Stimulated activated CD4-positive, alpha-beta T cell treated with anti-CD3 and anti-CD28 coated beads, Interleukin-12 subunit alpha, Interleukin-12 subunit beta, amount 100 ng/mL, for 48 hours (primary cell): ENCODE measurements at regions not wholly inside any gene's neighbourhood (a gene's known extent, or its start where the extent isn't known, plus 50 kb on each side); places are given as distances from the start of the nearest gene placed in this dataset.

Experiments used
- DNase-seq, 3 donors: peaks; one replicate each; pipeline ENCODE4 v3.0.0-alpha.2; 2020; ENCODE audit warnings: low read depth in 2 of 3, low spot score in 1 of 3

DNA sequence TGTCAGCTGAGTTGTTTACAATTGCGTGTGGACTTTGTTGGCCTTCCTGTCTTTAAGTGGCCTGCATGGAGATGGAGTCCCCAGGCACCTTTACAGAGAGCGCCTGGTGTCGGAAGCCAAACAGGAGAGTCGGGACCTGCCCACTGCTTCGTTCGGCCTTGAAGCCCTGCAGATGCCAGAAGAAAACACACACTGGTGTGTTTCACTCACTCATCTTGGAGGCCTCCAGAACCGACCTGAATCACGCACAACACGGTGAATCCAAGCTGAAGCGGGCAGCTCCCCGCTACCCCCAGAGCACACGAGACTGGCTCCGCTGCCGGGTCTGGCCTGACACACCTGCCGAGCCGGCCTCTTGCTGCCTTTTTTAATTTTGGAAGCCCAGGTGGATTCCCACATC lies 419.4 kb upstream of the IRX4 start:
- DNase-seq = no peak

DNA sequence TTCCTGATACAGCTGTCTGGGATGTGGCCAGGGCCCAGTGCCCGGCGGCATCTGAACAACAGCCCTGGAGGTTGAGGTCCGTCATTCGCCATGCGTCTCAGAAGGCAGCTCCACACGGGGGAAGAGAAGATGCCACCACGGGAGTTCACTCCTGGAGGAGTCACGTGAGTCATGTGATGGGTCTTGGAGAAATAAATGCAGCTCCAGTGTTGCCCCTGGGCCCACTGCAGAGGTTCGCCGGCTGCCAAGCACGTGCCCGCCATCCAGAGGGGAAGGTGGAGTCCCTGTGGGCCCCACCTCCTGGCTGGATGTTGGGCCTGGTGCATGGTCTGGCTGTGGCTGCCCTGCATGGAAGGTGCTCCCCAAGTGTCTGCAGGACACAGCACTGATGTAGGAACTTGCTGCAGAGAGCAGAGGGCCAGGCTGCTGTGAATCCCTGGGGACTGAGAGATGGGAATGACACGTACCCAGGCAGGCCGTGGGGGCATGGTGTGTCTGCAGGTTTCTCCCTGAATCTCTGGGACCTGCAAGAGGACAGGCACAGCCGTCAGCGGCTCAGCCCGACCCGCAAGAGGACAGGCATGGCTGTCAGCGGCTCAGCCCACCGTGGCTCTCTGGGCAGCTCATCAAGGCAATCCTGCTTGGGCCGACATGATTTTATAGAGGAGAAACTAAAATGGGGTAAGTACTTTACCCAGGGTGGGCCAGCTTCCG lies 418.3 kb upstream of the IRX4 start:
- no peak for DNase-seq

DNA sequence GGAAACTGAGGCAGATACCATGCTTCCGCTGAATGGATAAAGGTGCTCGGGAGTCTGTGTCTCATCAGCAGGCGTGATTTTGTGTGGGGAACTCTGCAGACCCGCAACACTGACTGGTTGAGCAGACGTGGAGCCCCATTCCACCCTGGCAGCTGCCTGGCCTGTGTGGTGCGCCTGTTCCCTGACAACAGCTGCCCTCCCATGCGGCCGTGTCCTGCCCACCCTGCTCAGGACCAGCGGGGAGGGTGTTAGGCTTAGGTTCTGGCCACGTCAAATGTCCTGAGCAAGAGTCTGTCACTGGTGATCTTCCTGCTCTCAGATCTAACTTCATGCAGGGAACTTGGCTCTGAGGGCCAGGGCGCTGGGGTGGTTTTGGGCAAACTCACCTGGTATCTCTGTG lies 417.7 kb upstream of the IRX4 start:
- DNase-seq = no peak

DNA sequence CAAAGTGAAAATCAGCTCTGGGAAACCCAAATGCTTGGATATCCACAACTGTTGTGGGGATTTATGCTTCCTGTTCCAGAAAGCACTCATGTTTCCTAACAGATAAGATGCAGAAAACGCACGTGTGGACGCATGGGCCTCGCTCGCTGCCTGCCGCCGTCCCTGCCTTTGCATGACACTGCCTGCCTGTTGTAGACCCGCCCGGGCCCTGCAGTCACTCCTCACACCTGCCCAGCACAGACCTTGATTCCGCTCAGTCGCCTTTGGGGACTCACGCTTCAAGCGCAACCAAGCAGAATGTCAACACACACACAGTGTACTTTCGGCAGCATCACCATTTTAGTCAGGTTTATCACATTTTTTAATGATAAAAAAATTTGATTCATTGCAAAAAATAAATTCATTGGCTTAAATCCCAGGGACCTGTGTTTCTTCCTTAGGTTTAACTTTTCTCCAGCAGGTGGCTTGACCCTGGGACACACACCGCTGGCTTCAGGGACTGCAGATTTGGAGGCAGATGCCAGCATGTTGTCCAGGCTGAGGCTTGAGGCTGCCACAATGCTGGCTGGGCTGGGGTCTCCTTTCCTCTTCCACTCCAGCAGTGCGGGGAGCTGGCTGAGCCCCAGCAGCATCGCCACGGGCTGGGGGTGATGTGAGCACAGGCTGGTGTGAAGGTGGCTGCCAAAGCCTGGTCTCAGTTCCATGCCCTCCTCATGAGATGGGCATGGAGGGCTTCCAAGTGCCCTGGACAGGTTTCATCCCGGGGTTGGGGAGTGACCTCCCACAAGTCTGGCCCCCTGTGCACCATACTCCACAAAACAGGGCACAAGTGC lies 416.9 kb upstream of the IRX4 start:
- DNase-seq = no peak

DNA sequence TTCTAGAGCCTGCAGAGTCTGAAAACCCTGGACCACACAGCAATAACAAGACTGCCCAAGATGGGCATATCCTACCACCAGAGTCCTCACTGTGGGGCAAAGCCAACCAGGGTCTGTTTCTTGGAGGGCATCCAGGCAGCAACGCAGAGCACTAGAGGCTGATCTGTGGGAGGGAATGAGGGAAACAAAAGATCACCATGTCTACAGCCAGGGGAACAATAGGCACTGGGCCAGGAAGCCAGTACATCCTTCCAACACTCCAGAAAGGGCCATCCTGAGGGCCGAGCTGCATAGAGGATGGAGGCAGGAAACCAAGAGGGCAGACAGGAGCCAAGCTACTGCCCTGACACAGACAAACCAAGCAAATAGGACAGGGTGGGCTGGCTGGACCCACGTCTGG lies 416.1 kb upstream of the IRX4 start:
- DNase-seq = no peak

DNA sequence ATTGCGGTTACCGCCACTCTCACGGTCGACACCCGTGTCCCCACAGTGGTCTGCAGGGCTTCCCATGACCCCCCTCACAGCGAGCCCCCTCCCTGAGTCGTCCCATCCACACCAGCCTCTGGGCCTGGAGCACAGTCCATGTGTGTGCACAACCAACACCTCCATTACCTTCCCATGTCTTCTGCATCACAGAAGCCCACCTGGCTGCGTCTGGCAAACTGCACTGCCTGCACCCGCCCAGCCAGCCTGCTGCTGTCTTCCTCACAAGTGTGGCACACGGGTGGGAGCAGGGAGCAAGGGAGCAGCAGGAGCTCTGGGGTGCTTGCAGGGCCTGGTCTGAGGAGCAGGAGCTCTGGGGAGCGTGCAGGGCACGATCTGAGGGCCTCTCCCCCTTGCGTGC lies 415.3 kb upstream of the IRX4 start:
- DNase-seq = no peak

DNA sequence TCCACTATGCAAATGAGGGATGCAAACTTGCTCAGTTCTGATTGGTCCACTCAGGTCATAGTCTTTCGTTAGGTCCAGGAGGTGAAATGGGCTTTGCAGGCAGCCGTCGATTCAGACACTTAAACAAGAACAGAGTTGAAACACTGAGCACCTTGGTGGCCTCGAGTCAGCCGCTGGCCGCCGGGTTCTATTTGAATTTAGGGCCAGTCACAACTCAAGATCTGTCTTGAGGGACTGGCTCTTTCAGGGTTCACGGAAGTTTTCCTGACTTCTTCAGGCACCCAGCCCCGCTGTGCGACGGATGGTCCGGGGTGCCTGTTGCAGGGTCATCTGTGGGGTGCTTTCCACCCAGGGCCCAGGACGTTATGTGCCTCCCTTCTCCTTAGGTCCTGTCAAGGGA lies 412.8 kb upstream of the IRX4 start:
- no peak for DNase-seq

DNA sequence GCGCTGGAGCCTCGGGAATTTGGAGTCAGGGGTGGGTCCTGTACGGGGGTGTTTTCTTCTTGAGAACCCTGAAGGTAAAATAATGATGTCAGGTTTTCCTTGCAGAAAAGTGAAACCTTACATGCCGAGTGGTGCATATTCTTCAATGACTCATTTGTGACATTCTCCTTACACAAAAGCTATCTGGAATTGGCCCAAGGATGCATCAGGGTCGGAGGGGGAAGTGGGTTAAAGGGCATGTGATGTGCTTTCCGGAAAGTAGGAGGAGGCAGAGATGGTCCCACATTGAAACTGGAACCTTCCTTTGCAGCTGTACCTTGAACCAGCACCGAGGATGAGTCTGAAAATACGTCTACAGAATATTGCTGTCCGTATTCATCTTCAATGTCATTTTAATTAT lies 411.2 kb upstream of the IRX4 start:
- no peak for DNase-seq

DNA sequence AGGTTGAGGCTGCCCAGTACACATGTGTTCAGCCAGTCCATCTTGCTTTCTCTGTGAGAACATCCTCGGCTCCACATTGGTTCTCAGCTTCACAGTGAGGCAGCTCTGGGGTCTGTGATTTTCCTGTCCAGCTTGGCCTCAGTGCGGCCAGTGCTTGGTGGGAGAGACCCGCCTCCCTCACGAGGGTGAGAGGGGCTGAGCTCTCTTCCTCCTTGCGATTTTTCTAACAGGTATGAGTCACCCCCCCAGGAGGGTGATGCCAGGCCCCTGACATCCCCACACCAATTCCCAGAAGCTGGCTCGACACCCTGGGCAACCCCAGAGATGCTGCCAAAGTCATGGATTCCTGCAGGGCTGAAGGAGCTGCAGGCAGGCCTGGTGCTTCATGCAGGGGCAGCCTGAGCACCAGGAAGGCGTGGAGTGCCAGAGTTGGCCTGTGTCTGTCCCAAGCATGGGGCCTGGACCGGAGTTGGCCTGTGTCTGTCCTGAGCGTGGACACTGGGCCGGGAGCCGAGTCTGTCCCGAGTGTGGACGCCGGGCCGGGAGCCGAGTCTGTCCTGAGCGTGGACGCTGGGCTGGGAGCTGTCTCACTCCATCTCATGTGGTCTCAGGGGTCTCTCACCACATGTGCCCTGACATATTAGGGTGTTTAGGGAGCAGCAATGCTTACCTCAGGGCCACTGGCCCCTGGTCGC lies 408.6 kb upstream of the IRX4 start:
- DNase-seq = no peak

DNA sequence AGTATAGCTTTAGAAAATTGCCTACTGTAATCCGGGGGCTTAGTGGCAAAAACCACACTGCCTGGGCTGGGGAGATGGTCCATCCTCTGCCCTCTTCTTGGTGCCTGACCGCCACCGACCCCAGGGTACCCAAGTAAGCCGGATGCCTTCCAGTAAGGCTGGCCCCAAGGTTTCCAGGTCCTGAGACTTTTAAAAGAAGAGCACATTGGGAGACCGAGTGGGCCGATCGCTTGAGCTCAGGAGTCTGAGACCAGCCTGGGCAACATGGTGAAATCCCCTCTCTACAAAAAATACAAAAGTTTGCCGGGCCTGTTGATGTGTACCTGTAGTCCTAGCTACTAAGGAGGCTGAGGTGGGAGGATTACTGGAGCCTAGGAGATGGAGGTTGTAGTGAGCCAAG lies 406.7 kb upstream of the IRX4 start:
- no peak for DNase-seq

DNA sequence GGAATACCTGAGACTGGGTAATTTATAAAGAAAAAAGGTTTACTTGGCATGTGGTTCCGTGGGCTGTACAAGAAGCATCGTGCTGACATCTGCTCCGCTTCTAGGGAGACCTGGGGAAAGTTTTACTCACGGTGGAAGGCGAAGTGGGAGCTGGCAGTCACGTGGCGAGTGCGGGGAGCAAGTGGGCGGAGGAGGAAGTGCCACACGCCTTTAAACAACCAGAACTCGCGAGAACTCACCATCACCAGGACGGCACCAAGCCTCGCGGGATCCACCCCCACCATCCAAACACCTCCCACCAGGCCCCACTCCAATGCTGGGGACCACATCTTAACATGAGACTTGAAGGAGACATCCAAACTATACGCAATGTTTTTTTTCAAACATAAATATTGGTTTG lies 406.2 kb upstream of the IRX4 start:
- DNase-seq = no peak

DNA sequence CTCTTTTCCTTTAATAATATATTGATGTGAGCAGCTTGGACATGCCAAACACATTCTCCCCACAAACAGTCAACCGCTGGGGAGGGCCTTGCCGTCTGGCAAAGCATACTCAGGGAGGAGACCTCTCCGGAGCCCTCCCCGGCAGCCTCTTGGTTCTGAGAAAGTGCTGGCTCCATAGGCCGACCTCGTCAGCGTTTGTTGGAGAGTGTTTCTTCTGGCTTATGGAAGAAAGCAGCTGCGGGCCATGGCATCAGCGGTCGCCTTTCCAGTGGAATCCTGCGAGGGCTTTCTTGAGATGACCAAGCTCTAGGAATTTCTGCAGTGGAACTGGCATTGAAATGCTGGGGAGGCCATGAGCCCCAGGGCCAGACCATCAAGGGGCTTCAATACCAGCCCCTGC lies 405.7 kb upstream of the IRX4 start:
- no peak for DNase-seq

DNA sequence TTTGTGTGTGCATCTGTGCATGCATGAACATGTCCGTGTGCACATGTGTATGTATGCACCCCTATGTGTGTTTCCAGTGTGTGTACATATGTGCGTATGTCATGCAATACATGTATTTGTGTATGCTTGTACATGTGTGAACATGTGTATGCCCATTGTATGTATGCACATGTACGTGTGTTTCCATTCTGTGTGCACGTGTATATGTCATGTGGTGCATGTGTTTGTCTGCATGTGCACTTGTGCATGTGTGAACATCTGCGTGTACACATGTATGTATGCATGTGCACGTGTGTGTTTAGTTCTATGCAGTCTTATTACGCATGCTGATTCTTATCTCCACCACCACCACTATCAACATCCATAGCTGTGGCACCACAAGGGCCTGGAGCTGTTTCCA lies 403.5 kb upstream of the IRX4 start:
- no peak for DNase-seq

DNA sequence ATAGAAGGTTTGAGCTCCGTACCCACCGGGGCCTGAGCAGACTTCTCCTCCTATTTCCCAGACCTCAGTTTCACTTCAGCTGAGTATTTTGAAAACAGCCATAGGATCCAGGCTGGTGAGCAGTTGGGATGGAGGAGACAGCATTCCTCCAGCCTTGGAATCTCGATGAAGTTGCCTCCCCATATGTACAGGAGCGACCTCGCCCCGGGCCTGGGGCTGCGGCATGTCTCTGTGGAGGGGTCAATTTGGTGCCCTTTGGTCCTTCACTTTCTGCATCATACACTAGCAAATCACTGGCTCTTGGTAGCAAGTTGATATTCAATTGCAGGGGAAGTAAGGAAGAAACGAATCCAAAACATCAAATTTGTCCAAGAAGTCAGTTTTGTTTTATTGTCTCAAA lies 402.0 kb upstream of the IRX4 start:
- no peak for DNase-seq

DNA sequence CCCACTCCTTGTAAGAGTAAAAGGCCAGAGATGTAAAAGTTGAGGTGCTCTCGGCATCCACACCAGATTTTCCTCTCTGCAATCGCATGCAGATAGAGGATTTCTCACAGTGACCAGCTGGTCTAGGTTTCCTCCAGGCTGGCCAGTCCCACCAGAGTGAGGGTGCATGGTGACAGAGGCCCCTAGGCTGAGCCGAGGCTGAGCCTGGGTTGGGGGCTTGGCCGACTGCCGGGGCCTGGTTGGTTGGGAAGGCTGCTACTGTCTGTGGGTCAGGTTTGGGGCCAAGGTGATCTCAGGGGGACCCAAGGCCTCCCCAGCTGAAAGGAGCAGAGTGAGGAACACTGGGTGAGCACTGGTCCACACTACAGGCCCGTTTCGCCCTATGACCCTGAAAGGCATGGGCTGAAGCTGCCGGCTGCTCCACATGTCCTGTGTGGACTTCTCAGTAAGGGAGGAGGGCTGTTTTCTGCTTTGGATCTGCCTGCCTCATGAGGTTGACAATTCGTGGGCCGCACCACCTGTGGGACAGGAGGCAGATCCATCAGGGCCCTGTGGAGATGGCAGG lies 400.8 kb upstream of the IRX4 start:
- DNase-seq = no peak

DNA sequence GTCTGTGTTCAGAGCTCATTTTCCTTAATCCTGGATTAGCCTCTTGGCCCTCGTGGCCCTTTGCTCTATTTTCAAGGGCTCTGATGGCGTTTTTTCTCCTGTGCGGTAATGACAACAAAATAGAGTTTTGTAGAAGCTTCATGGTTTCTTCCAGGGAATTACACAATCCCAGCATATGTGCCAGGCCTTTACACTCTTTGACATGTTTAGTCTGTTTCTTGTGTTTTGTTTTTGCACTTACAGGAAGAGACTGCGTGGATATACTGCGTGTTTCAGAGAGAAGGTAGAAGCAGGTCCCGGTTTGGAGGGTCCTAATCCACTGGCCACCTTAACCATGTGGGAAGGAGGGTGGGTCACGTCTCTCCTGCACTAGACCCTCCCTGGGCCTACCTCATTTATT lies 400.2 kb upstream of the IRX4 start:
- DNase-seq = no peak

DNA sequence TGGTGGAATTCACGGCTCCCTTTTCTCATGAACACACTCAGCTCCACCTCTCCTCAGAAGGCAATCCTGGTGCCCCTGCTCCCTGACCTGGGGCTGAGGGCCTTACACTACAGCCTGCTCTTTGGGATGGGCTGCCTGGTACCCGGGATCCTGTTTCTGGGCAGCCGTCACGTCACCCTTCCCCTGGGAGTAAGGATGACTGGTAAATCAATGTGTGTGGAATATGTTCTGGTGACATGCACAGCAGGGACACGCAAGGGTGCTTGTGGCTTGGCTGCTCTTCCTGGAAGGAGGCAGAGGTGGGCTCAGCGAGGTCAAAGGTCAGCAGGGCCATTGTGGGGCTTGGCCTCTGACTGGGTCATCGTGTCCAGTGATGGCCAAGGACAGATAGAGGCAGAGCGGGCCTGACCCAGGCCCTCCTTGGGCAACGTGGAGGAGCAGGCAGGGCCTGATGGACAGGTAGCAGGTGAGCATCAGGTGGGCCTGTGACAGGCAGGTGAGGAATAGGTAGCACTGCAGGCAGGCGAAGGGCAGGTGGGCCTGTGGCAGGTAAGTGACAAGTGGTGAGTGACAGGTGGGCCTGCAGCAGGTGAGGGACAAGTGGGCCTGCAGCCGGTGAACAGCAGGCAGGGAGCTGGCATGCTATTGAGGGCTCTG lies 399.4 kb upstream of the IRX4 start:
- no peak for DNase-seq

DNA sequence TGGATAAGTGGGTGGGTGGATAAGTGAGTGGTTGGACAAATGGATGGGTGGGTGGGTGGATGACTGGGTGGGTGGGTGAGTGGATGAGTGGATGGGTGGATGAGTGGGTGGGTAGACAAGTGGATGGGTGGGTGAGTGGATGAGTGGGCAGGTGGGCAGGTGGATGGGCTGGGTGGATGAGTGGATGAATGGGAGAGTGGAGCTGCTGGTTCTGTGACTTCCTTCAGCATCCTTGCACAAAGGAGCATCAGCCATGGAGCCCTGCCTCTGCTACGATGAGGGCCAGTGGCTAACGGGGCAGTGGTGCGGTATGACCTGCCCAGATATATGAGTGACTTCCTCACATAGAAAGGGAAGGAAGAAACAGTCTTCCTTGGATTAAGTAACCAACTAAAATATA lies 398.7 kb upstream of the IRX4 start:
- DNase-seq = no peak

DNA sequence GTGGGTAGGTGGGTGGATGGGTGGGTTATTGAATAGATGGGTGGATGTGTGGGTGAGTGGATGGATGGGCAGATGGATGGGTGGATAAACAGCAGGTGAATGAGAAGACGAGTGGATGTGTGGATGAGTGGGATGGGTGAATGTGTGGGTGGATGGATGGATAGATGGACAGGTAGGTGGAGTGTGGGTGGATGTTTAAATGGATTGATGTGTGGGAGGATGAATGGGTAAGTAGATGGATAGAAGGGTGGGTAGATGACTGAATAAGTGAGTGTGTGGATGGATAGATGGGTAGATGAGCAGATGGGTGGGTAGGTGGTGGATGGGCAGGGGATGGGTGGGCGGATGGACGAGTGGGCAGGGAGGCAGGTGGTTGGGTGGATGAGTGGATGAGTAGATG lies 397.6 kb upstream of the IRX4 start:
- DNase-seq = no peak

DNA sequence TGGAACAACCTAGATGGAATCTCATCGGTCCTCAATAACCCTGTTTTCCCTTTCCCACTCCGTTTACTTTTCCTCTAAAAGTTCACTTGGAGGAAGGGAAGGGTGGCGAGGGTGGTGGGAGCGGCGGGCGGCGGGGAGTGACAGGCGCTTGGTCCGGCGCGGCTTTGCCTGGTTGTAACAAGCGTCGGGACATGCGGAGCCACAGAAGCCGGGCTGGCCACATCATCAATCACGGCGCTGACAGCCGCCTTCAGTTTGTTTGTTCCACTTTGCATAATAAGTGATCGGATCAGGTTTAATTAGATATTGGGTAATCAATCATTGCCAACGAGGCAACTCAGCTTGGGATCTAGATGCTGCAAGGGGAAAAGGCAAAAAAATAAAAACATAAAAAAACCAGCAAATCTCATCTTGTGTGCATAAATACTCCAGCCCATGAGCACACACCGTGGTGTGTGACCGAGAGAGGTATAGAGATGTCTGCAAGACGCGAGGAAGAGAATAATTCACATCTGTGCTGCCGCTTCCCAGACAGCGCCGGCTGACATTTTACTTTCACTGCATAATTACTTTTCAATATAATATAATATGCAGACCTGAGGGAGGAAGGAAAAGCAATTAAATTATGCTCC lies 396.2 kb upstream of the IRX4 start:
- no peak for DNase-seq

DNA sequence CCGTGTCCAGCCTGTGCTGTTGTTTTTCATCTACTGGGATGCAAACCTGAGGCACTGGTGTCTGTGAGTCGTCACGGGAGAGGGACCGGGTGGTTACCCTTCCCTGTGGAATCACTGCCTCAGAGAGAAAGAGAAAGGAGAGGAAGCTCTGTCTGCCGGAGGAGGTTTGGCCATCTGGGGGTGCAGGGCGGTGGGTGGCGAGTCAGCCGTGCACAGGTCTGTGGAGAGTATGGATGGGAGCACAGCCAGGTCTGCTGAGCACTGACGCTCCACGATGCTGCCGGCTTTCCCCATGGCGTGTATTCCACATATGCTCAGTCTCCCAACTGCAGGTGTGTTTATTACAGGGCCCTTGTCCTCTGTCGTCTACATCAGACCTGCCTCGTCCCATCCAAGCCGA lies 395.2 kb upstream of the IRX4 start:
- no peak for DNase-seq
